ENCODE measurements at regions not wholly inside any gene's neighbourhood (a gene's known extent, or its start where the extent isn't known, plus 50 kb on each side); places are given as distances from the start of the nearest gene placed in this dataset.

DNA sequence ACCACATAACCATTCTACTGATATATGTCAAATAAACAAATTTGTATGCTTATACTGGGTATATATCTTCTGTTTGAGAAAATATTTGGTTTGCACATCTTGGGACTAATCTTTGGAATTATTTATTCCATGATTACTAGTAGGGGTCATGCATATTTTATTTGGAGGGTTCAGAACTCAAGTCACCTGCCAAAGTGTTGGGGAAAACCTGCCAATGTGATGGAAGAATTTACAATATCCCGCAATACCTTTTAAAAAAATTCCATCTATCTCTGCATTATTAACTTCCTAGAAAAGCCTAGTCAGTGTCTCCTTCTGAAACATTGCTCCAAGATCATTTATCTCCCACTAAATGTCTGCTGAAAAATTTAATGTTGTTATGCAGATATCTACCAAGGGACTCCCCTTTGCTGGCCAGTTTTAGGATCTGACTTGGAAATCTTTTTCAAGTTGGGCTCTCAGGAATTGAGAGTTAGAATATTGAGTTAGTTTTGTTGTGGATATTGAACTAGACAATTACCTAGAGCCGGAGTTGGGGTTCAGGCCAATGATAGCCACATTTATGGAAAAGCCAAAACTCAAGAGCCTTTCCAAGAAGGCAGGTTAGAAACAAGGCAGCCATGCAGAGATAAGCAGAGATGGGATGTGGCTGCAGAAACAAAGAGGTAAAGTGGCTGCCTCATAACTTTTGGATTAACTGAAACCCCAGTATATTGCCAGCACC lies 425.2 kb downstream of the ADAMTS20 start:
- Histone ChIP-seq H3K9ac (ENCODE audit: insufficient read depth in 1 of 2, low read length in 2 of 2) (no peak overlapping the region), H3K9me3 (ENCODE audit: control insufficient read depth in 4 of 4, insufficient read depth in 3 of 4, low read length in 3 of 4) (no peaks in the 10 kb centered on the region), H3K4me3 (no peak overlapping the region), H3K36me3 (ENCODE audit: control insufficient read depth in 4 of 4, insufficient read depth in 4 of 4, low read length in 4 of 4) (no peaks in the 10 kb centered on the region), H3K27me3 (ENCODE audit: control insufficient read depth in 3 of 3, insufficient read depth in 3 of 3, low read length in 2 of 3) (no peaks in the 10 kb centered on the region), H3K27ac (ENCODE audit: low read depth in 1 of 2, low read length in 1 of 2) (no peak overlapping the region), H3K4me1 (ENCODE audit: control insufficient read depth in 5 of 5, insufficient read depth in 5 of 5, low read length in 5 of 5) (peaks cover 0 to 6% (median 2%) of the 10 kb centered on the region in 5 donors)
- no peak for ATAC-seq (ENCODE audit: insufficient read depth, low FRiP score)
- WGBS, 2 donors = 94 to 95% methylated on average over 2 of the region's 2 CpGs
- DNase-seq = no peak
- TF ChIP-seq, protein P1, sequence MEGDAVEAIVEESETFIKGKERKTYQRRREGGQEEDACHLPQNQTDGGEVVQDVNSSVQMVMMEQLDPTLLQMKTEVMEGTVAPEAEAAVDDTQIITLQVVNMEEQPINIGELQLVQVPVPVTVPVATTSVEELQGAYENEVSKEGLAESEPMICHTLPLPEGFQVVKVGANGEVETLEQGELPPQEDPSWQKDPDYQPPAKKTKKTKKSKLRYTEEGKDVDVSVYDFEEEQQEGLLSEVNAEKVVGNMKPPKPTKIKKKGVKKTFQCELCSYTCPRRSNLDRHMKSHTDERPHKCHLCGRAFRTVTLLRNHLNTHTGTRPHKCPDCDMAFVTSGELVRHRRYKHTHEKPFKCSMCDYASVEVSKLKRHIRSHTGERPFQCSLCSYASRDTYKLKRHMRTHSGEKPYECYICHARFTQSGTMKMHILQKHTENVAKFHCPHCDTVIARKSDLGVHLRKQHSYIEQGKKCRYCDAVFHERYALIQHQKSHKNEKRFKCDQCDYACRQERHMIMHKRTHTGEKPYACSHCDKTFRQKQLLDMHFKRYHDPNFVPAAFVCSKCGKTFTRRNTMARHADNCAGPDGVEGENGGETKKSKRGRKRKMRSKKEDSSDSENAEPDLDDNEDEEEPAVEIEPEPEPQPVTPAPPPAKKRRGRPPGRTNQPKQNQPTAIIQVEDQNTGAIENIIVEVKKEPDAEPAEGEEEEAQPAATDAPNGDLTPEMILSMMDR (IDR thresholded peaks at IDR 0.05; ENCODE audit: control extremely low read depth, extremely low read depth) = no peak

DNA sequence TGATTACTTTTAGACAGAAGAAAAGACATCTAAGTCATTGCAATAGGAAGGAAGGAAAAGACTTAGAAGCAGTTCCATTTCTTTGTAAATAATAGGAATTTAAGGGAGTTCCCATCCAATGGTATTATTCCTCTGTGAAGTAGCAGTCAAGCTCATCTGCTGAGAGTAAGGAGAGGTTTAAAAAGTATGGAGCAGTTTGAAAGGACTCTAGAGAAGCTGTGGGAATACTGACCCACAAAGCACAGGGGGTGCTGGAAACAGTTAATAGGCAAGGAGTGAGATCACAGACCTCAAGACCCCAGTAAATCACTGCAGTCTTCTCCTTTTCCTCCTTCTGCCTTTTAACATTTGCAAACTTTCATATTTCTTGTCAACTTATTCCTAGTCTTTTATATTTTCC lies 428.5 kb downstream of the ADAMTS20 start:
- Histone ChIP-seq H3K9me3 (ENCODE audit: control insufficient read depth in 4 of 4, insufficient read depth in 3 of 4, low read length in 3 of 4) (no peaks in the 10 kb centered on the region), H3K4me1 (ENCODE audit: control insufficient read depth in 5 of 5, insufficient read depth in 5 of 5, low read length in 5 of 5) (no peaks in the 10 kb centered on the region), H3K36me3 (ENCODE audit: control insufficient read depth in 4 of 4, insufficient read depth in 4 of 4, low read length in 4 of 4) (no peaks in the 10 kb centered on the region), H3K27ac (ENCODE audit: low read depth in 1 of 2, low read length in 1 of 2) (no peak overlapping the region), H3K27me3 (ENCODE audit: control insufficient read depth in 3 of 3, insufficient read depth in 3 of 3, low read length in 2 of 3) (no peaks in the 10 kb centered on the region), H3K9ac (ENCODE audit: insufficient read depth in 1 of 2, low read length in 2 of 2) (no peak overlapping the region), H3K4me3 (no peak overlapping the region)
- ATAC-seq (ENCODE audit: insufficient read depth, low FRiP score) (no peak), DNase-seq (no peak)
- TF ChIP-seq, protein P1 (IDR thresholded peaks at IDR 0.05; ENCODE audit: control extremely low read depth, extremely low read depth) = no peak

DNA sequence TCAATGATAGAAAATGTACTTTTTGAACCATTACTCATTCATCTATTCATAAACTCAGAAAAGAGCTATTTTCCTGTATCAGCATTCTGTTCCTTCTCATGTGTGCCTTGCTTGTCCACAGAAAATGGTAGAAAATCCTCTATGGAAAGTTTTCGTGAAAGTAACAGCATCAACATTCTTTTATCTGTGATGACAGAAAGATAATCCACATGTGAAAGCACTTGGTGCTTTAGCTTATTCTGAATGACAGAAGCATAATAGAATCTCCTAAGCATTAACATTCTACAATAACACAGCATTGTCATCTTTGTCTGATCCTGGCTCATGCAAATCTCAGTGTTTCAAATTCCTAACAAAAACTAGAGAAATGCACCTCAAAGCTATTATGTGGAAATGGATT lies 431.9 kb downstream of the ADAMTS20 start:
- Histone ChIP-seq H3K4me3 (no peak overlapping the region), H3K4me1 (ENCODE audit: control insufficient read depth in 5 of 5, insufficient read depth in 5 of 5, low read length in 5 of 5) (no peaks in the 10 kb centered on the region), H3K27ac (ENCODE audit: low read depth in 1 of 2, low read length in 1 of 2) (no peak overlapping the region), H3K9me3 (ENCODE audit: control insufficient read depth in 4 of 4, insufficient read depth in 3 of 4, low read length in 3 of 4) (no peaks in the 10 kb centered on the region), H3K27me3 (ENCODE audit: control insufficient read depth in 3 of 3, insufficient read depth in 3 of 3, low read length in 2 of 3) (no peaks in the 10 kb centered on the region), H3K36me3 (ENCODE audit: control insufficient read depth in 4 of 4, insufficient read depth in 4 of 4, low read length in 4 of 4) (no peaks in the 10 kb centered on the region), H3K9ac (ENCODE audit: insufficient read depth in 1 of 2, low read length in 2 of 2) (no peak overlapping the region)
- WGBS, 2 donors = 82 to 95% methylated on average over 1 of the region's 1 CpG
- TF ChIP-seq, protein P1 (IDR thresholded peaks at IDR 0.05; ENCODE audit: control extremely low read depth, extremely low read depth) = no peak
- ATAC-seq (ENCODE audit: insufficient read depth, low FRiP score) (no peak), DNase-seq (no peak)

DNA sequence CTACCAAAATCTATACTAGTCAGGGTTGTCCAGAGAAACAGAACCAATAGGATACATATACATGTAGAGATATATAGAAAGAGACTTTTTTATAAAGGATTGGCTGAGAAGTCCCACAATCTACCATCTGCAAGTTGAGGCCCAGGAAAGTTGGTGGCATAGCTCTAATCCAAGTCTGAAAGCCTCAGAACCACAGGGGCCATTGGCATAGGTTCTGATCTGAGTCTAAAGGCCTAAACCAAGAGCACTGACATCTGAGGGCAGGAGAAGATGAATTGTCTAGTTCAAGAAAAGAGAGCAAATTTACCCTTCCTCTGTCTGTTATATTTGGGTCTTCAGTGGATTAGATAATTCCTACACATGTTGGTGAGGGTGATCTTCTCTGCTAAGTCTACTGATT lies 433.1 kb downstream of the ADAMTS20 start:
- ATAC-seq (ENCODE audit: insufficient read depth, low FRiP score) = no peak
- Histone ChIP-seq H3K36me3 (ENCODE audit: control insufficient read depth in 4 of 4, insufficient read depth in 4 of 4, low read length in 4 of 4) (no peaks in the 10 kb centered on the region), H3K4me1 (ENCODE audit: control insufficient read depth in 5 of 5, insufficient read depth in 5 of 5, low read length in 5 of 5) (no peaks in the 10 kb centered on the region), H3K9ac (ENCODE audit: insufficient read depth in 1 of 2, low read length in 2 of 2) (no peak overlapping the region), H3K27ac (ENCODE audit: low read depth in 1 of 2, low read length in 1 of 2) (no peak overlapping the region), H3K27me3 (ENCODE audit: control insufficient read depth in 3 of 3, insufficient read depth in 3 of 3, low read length in 2 of 3) (no peaks in the 10 kb centered on the region), H3K9me3 (ENCODE audit: control insufficient read depth in 4 of 4, insufficient read depth in 3 of 4, low read length in 3 of 4) (no peaks in the 10 kb centered on the region), H3K4me3 (no peak overlapping the region)
- DNase-seq = no peak
- TF ChIP-seq, protein P1 (IDR thresholded peaks at IDR 0.05; ENCODE audit: control extremely low read depth, extremely low read depth) = no peak

Data from lung (tissue), 11 donors.